PC-9 (cell line): ENCODE measurements at regions not wholly inside any gene's neighbourhood (a gene's known extent, or its start where the extent isn't known, plus 50 kb on each side); places are given as distances from the start of the nearest gene placed in this dataset.

Experiments used
- BruUV-seq: library from RNA; stranded (reverse); fragments of 400-500 nt; replicated peaks from 2 replicates; lab custom pipeline; 2021; lab: Mats Ljungman, UMichigan
- CTCF ChIA-PET: fragments of 300-600 bp; sonication (Branson Sonifier 250); formaldehyde crosslinking; loops from one replicate; lab custom pipeline; 2022; ENCODE audit warnings: antibody characterized with exemption; lab: Charles Lee
- POLR2A ChIA-PET: fragments of 300-600 bp; sonication (Branson Sonifier 250); formaldehyde crosslinking; loops from one replicate; lab custom pipeline; 2022; ENCODE audit warnings: antibody characterized with exemption; ENCODE audit not compliant: unreplicated experiment; lab: Charles Lee
- DNase-seq, 2 experiments: peaks; one replicate each; pipeline versions ENCODE4 v3.0.0 to v3.0.0-alpha.2; 2015 to 2022; ENCODE audit warnings: mixed read lengths in 1 of 2
- H2AFZ ChIP-seq: fragments of 200-600 bp; sonication (generic); 2 replicates; pipeline ENCODE4 v1.8.1; 2017; ENCODE audit warnings: antibody characterized with exemption
- H3F3A ChIP-seq: fragments of 200-600 bp; sonication (generic); 2 replicates; pipeline ENCODE4 v1.8.1; 2017; ENCODE audit warnings: antibody characterized with exemption, mild to moderate bottlenecking, low read depth; ENCODE audit not compliant: insufficient read depth
- H3K27ac ChIP-seq: fragments of 200-600 bp; sonication (generic); 2 replicates; pipeline ENCODE4 v1.6.1; 2016; ENCODE audit warnings: mixed run types
- H3K27me3 ChIP-seq: fragments of 200-600 bp; sonication (generic); 2 replicates; pipeline ENCODE4 v1.6.1; 2016; ENCODE audit warnings: low read depth, mixed run types; ENCODE audit not compliant: insufficient read depth
- H3K36me3 ChIP-seq: fragments of 200-600 bp; sonication (generic); 2 replicates; pipeline ENCODE4 v1.6.1; 2016; ENCODE audit warnings: low read depth, mixed run types
- H3K4me1 ChIP-seq: fragments of 200-600 bp; sonication (generic); replicated peaks from 2 replicates; pipeline ENCODE4 v1.6.1; 2016; ENCODE audit warnings: mixed run types; ENCODE audit not compliant: insufficient read depth
- H3K4me2 ChIP-seq: fragments of 200-600 bp; sonication (generic); 2 replicates; pipeline ENCODE4 v1.6.1; 2017; ENCODE audit warnings: mixed run types
- H3K4me3 ChIP-seq: fragments of 200-600 bp; sonication (generic); 2 replicates; pipeline ENCODE4 v1.6.1; 2016; ENCODE audit warnings: mixed run types
- H3K79me2 ChIP-seq: fragments of 200-600 bp; sonication (generic); 2 replicates; pipeline ENCODE4 v1.6.1; 2017; ENCODE audit warnings: low read depth, mixed run types
- H3K9me2 ChIP-seq: fragments of 200-600 bp; sonication (generic); 2 replicates; pipeline ENCODE4 v1.8.1; 2017; ENCODE audit warnings: mild to moderate bottlenecking; ENCODE audit not compliant: insufficient read depth
- H3K9me3 ChIP-seq: fragments of 200-600 bp; sonication (generic); 2 replicates; pipeline ENCODE4 v1.8.1; 2016; ENCODE audit warnings: low read depth; ENCODE audit not compliant: insufficient read depth
- H4K20me1 ChIP-seq: fragments of 200-600 bp; sonication (generic); 2 replicates; pipeline ENCODE4 v1.8.1; 2017; ENCODE audit not compliant: insufficient read depth
- EZH2 ChIP-seq: fragments of 200-600 bp; sonication (generic); IDR thresholded peaks from 2 replicates; pipeline ENCODE4 v1.8.0; 2017; ENCODE audit warnings: antibody characterized with exemption, low read depth
- intact Hi-C: fragments of 100-400 bp; cut with micrococcal nuclease; formaldehyde crosslinking; loops from one replicate; pipeline ENCODE4 v1.10.0; 2022; ENCODE audit not compliant: unreplicated experiment
- TF ChIP-seq, protein P1 (sequence below): fragments of 200-600 bp; sonication (generic); conservative IDR thresholded peaks from 2 replicates; pipeline ENCODE4 v1.6.1; 2017; ENCODE audit warnings: mixed run types, antibody characterized with exemption, mild to moderate bottlenecking, moderate library complexity

DNA sequence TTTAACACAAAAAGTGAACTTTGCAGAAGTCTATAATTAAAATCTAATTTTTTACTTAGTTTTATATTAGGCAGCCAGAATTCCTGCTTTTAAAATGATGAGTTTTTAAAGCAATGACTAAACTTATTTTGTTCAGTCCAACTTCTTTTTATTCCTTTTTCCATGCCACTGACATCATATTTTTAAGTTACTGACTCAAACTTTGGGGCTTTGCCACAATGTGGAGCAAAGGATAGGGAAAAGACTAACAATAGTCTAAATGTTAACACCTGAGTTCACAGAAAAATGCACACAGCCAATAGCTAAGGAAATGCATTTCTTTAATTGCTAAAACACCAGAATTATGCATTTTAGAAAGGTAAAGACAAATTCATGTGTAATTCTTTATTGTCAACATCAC lies 647.6 kb upstream of the DPPA4 start:
- Histone ChIP-seq H3F3A (no peaks in the 10 kb centered on the region), H3K9me3 (0 out of 2 replicates have a peak, but pooled peaks cover 4% of the 10 kb centered on the region), H3K36me3 (no peaks in the 10 kb centered on the region), H3K27me3 (no peaks in the 10 kb centered on the region), H3K27ac (no peak overlapping the region), H3K4me1 (no peaks in the 10 kb centered on the region), H3K9me2 (no peaks in the 10 kb centered on the region), H4K20me1 (no peaks in the 10 kb centered on the region), H3K79me2 (no peaks in the 10 kb centered on the region), H3K4me3 (no peak overlapping the region), H3K4me2 (no peak overlapping the region), H2AFZ (no peak overlapping the region)
- ChIA-PET CTCF (no interaction called here), POLR2A (no interaction called here)
- BruUV-seq, result no TSS peak
- TF ChIP-seq EZH2, result no peak
- TF ChIP-seq, protein P1, sequence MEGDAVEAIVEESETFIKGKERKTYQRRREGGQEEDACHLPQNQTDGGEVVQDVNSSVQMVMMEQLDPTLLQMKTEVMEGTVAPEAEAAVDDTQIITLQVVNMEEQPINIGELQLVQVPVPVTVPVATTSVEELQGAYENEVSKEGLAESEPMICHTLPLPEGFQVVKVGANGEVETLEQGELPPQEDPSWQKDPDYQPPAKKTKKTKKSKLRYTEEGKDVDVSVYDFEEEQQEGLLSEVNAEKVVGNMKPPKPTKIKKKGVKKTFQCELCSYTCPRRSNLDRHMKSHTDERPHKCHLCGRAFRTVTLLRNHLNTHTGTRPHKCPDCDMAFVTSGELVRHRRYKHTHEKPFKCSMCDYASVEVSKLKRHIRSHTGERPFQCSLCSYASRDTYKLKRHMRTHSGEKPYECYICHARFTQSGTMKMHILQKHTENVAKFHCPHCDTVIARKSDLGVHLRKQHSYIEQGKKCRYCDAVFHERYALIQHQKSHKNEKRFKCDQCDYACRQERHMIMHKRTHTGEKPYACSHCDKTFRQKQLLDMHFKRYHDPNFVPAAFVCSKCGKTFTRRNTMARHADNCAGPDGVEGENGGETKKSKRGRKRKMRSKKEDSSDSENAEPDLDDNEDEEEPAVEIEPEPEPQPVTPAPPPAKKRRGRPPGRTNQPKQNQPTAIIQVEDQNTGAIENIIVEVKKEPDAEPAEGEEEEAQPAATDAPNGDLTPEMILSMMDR, result no peak
- DNase-seq, result no peak
- intact Hi-C loops, result no loop called here

DNA sequence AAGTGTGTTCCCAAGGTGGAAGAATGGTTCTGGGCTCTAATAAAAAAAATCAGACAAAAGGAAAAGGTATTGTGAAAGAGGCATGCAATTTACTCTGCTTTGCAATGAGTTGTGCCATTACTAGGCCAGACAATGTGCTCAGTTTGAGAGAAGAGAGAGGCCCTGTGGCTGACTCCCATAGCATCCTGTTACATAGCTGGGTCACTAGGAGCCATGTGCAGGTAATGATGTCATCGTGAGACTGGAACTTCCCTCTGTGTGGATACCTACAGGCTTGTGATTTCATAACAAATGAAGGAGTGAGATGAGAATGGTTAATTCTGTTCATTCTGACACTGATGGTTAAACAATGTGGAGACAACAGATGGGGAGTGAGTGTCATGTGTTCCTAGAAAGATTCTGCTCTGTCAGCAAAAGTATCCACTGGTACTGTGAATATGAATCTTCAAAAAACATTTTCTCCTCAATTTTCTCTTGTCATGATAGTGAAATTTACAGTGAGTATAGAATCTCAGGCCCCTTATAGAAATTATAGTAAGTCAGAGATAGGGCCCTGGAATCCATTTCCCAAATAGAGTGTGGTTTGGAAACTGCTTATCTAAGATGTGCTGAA lies 648.7 kb upstream of the DPPA4 start:
- 0 out of 2 replicates have a peak, but pooled peaks cover 4% of the 10 kb centered on the region for H3K9me3 ChIP-seq
- no peaks in the 10 kb centered on the region for H3K9me2 ChIP-seq
- no peak overlapping the region for H3K4me2 ChIP-seq
- no TSS peak for BruUV-seq
- H3K27me3 ChIP-seq, result no peaks in the 10 kb centered on the region
- H3K4me1 ChIP-seq, result no peaks in the 10 kb centered on the region
- H2AFZ ChIP-seq, result no peak overlapping the region
- TF ChIP-seq, protein P1, result no peak
- no peak for TF ChIP-seq EZH2
- H3K4me3 ChIP-seq, result no peak overlapping the region
- H3K36me3 ChIP-seq, result no peaks in the 10 kb centered on the region
- no peaks in the 10 kb centered on the region for H3F3A ChIP-seq
- no peaks in the 10 kb centered on the region for H3K79me2 ChIP-seq
- no peaks in the 10 kb centered on the region for H4K20me1 ChIP-seq
- no peak for DNase-seq
- intact Hi-C loops, result no loop called here
- POLR2A ChIA-PET, result no interaction called here
- CTCF ChIA-PET, result no interaction called here
- H3K27ac ChIP-seq, result no peak overlapping the region

DNA sequence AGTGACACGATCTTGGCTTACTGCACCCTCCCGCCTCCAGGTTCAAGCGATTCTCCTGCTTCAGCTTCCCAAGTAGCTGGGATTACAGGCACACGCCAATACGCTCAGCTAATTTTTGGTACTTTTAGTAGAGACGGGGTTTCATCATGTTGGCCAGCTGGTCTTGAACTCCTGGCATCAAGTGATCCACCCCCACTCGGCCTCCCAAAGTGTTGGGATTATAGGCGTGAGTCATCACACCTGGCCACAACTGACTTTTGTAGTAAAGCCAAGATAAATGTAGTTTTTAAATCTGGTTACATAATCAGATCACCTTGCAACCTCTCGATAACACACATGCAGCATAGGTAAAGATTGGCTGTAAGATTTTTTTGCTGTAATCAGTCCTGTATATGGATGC lies 657.5 kb upstream of the DPPA4 start:
- no peak overlapping the region for H2AFZ ChIP-seq
- no peaks in the 10 kb centered on the region for H3K9me2 ChIP-seq
- H3F3A ChIP-seq, result no peaks in the 10 kb centered on the region
- H4K20me1 ChIP-seq, result no peaks in the 10 kb centered on the region
- POLR2A ChIA-PET, result no interaction called here
- H3K9me3 ChIP-seq, result no peaks in the 10 kb centered on the region
- no peaks in the 10 kb centered on the region for H3K36me3 ChIP-seq
- no peaks in the 10 kb centered on the region for H3K4me1 ChIP-seq
- no TSS peak for BruUV-seq
- TF ChIP-seq, protein P1, result no peak
- no peak for TF ChIP-seq EZH2
- CTCF ChIA-PET, result no interaction called here
- H3K79me2 ChIP-seq, result no peaks in the 10 kb centered on the region
- H3K4me2 ChIP-seq, result no peak overlapping the region
- H3K4me3 ChIP-seq, result no peak overlapping the region
- H3K27ac ChIP-seq, result no peak overlapping the region
- no peaks in the 10 kb centered on the region for H3K27me3 ChIP-seq
- DNase-seq, result no peak
- intact Hi-C loops, result no loop called here
